HG03175 (cell line): ENCODE measurements at regions not wholly inside any gene's neighbourhood (a gene's known extent, or its start where the extent isn't known, plus 50 kb on each side); places are given as distances from the start of the nearest gene placed in this dataset.
"Not testable (repeated sequence)": the region's sequence is repeated elsewhere in the genome, so short reads cannot be mapped to it uniquely, and the experiment has no call there.

ENCODE experiments used
- ATAC-seq: cut with Tn5 transposase; IDR thresholded peaks from one replicate; pipeline ENCODE4 v1.9.1; 2021; ENCODE audit warnings: mild to moderate bottlenecking, moderate library complexity; ENCODE audit not compliant: unreplicated experiment

DNA sequence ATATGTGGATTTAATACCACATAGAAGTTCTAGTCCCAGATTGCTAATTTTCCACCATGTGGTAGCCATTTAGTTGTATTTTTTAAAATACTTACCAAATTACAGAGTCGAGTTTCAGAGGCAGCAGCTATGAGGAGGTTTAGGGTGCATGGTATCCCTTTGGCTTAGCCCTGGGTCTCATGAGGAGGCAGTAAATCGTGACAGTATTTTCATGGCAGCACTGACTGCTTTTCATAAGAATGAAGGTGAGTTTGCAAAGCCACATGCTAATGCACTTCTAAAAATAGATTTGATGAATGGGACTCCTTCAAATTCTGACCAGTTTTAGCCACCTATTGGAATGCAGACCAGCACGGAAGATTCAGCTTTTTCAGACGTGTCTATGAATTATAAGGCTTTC lies 114.0 kb upstream of the FRG1 start:
- no peak for ATAC-seq

GRCh38 chr4:189828081-189828697 lies 112.5 kb upstream of the FRG1 start:
- ATAC-seq: no peak

GRCh38 chr4:189832528-189832927 lies 108.1 kb upstream of the FRG1 start:
- ATAC-seq: no peak

GRCh38 chr4:189834616-189835015 lies 106.1 kb upstream of the FRG1 start:
- no peak for ATAC-seq

GRCh38 chr4:189835505-189835904 lies 105.2 kb upstream of the FRG1 start:
- ATAC-seq: no peak

GRCh38 chr4:189837471-189837870 lies 103.2 kb upstream of the FRG1 start:
- no peak for ATAC-seq

DNA sequence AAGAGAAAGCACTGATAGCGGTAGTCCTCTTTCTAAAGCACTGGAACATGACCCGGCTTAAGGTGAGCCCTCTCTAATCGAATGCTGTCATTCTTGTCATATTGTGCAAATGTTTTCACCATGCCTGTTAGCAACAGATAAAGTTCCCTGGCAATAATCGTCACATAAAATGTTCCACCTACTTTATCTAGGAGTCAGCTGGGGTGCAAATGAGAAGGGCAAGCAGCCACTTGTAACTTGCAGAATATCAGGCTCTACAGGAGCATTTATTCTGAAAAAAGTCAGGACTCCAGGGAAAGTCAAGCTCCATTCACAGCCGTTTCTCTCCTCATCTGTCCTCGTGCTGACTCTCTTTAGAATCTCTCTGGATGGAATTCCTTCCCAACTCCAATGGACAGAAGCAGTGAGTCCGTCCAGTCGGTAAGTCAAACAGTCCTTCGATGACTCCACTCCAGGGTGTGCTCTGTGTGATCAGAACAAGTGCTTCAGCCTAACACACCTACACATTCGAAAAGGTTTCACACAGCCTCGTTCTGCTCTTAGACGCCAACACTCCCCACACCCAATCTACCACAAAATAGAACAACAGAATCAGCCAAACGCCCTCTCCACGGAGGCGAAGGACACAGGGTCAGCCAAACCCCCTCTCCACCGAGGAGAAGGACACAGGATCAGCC lies 101.7 kb upstream of the FRG1 start:
- ATAC-seq: no peak

GRCh38 chr4:189840356-189840755 lies 100.3 kb upstream of the FRG1 start:
- no peak for ATAC-seq

- no peak for ATAC-seq
Measured at GRCh38 chr4:189843413-189844009, 97.2 kb upstream of the FRG1 start.

DNA sequence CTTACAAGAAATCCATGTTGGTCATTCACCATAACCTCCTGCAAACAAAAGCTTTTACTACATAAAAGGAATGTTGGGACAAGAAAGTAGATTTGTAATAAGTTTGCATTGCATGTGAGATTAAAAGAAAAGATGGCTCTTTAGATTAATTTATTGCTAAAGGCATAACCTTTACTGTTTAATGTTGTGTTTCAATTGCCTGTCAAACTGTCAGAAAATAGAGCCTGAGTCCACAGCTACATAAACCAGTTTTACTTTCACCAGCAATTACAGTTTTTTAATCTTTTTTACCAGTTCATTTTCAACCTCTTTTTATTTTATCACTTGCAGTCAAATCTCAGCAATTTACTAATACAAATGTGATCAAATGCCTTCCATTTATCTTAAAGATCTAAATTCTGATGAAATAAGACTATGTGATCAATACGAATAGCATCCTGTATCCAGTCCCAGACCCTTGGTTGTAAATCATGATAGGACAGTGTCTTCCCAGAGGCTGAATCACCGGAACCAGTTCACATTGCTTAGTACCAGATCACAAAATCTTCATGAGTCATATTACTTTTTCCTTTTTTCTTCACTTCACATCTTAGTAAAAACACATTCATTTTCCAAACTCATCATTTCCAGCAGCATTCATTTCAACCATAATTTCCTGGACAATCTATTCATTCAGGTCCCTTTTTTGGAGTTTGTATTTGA lies 95.4 kb upstream of the FRG1 start:
- ATAC-seq: no peak

GRCh38 chr4:189846094-189846493 lies 94.6 kb upstream of the FRG1 start:
- not testable (repeated sequence) for ATAC-seq

GRCh38 chr4:189846608-189847007 lies 94.1 kb upstream of the FRG1 start:
- not testable (repeated sequence) for ATAC-seq

DNA sequence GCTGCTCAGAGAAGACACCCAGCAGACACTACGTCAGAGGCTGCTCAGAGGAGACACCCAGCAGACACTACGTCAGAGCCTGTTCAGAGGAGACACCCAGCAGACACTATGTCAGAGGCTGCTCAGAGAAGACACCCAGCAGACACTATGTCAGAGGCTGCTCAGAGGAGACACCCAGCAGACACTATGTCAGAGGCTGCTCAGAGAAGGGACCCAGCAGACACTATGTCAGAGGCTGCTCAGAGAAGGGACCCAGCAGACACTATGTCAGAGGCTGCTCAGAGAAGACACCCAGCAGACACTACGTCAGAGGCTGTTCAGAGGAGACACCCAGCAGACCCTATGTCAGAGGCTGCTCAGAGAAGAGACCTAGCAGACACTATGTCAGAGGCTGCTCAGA lies 92.0 kb upstream of the FRG1 start:
- not testable (repeated sequence) for ATAC-seq

- peak; percentile 91 for ATAC-seq
Measured at GRCh38 chr4:189850239-189850856, 90.3 kb upstream of the FRG1 start.

GRCh38 chr4:189858435-189858834 lies 82.2 kb upstream of the FRG1 start:
- ATAC-seq: peak; percentile 85

- no peak for ATAC-seq
Measured at GRCh38 chr4:189861101-189861500, 79.6 kb upstream of the FRG1 start.

- no peak for ATAC-seq
Measured at GRCh38 chr4:189869236-189869635, 71.4 kb upstream of the FRG1 start.

DNA sequence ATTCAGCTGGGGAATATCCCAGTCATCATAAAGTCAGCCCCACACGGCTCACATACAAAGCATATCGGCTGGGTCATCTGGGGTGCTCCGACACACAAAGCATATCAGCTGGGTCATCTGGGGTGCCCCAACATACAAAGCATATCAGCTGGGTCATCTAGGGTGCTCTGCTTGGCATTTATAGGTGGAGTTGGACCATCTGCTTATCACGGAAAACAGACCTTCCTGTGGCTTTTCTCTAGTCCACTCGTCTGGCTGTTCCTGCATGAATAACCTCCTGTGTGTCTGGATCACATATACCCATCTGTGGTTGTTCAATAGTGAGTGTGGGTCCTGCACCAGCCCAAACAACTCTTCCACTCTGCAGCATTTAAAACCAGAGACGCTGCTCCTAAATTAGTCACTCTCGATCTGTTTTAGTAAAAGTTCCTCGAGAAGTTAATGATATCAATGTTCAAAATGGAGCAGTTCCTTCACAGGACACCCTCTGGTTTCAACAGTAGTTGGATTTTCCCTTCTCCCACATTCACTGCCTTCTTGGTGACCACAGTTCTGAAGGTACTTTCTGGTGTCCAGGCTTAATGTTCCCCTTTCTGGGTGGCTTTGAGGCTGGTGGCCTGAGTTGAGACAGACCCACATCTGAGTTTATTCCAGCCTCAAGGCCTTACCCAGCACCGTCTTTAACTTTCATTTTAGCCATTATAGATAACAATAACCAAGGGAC lies 70.0 kb upstream of the FRG1 start:
- no peak for ATAC-seq

DNA sequence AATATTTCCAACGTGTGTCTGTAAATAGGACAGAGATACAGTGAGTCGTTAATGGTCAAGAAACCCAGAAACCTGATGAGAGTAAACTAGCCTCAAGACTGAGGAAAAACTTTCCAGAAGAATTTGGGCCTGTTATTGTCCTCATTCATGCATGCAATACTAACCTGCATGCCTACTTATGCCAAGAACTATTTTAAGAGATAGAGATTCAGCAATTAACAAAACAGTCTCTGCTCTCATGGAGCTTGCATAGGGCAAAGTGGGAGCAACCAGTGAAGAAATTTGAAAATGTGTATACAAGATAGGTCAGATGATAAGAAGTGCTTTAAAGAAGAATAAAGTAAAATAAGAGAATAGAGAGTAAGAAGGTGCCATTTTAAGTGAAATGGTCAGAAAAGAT lies 66.1 kb upstream of the FRG1 start:
- ATAC-seq: no peak

DNA sequence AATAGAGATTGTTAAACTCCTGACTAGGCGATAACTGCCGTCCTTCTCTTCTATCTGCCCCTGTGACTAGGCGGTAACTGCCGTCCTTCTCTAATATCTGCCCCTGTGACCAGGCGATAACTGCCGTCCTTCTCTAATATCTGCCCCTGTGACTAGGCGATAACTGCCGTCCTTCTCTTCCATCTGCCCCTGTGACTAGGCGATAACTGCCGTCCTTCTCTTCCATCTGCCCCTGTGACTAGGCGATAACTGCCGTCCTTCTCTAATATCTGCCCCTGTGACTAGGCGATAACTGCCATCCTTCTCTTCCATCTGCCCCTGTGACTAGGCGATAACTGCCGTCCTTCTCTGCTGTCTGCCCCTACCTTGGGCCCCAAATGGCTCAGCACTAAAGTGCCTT lies 59.5 kb upstream of the FRG1 start:
- not testable (repeated sequence) for ATAC-seq

DNA sequence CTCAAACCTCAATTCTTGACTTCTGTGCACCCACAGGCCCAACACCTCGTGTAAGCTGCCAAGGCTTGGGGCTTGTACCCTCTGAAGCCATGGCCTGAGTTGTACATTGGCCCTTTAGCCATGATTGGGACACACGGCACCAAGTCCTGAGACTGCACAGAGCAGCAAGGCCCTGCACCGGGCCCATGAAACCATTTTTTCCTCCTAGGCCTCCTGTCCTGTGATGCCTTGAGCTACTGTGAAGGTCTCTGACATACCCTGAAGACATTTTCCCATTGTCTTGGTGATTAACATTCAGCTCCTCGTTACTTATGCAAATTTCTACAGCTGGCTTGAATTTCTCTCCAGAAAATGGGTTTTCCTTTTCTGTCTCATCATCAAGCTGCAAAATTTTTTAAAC lies 52.3 kb upstream of the FRG1 start:
- ATAC-seq: not testable (repeated sequence)
